Karpas-422 (cell line): ENCODE measurements at regions not wholly inside any gene's neighbourhood (a gene's known extent, or its start where the extent isn't known, plus 50 kb on each side); places are given as distances from the start of the nearest gene placed in this dataset.

ENCODE experiments used
- DNase-seq: peaks from one replicate; pipeline ENCODE4 v3.0.0-alpha.2; 2015
- H2AFZ ChIP-seq: fragments of 200-600 bp; sonication (generic); 2 replicates; pipeline ENCODE4 v1.6.1; 2014; ENCODE audit warnings: antibody characterized with exemption, low read length, mixed read lengths
- H3K27ac ChIP-seq: fragments of 200-600 bp; sonication (generic); 2 replicates; pipeline ENCODE4 v1.5.1; 2014; ENCODE audit warnings: mild to moderate bottlenecking, low read length, moderate library complexity
- H3K27me3 ChIP-seq: fragments of 200-600 bp; sonication (generic); 2 replicates; pipeline ENCODE4 v1.6.1; 2014; ENCODE audit warnings: low read length, mixed read lengths
- H3K36me3 ChIP-seq: fragments of 200-600 bp; sonication (generic); 2 replicates; pipeline ENCODE4 v1.6.1; 2014; ENCODE audit warnings: low read length, mixed read lengths; ENCODE audit not compliant: insufficient read depth
- H3K4me1 ChIP-seq: fragments of 200-600 bp; sonication (generic); 2 replicates; pipeline ENCODE4 v1.6.1; 2014; ENCODE audit warnings: mild to moderate bottlenecking, low read length, mixed read lengths
- H3K4me2 ChIP-seq: fragments of 200-600 bp; sonication (generic); 2 replicates; pipeline ENCODE4 v1.6.1; 2014; ENCODE audit warnings: low read length, low read depth, mild to moderate bottlenecking; ENCODE audit not compliant: poor library complexity, severe bottlenecking
- H3K4me3 ChIP-seq: fragments of 200-600 bp; sonication (generic); 2 replicates; pipeline ENCODE4 v1.5.1; 2014; ENCODE audit warnings: mild to moderate bottlenecking, antibody characterized with exemption, low read length, mixed read lengths
- H3K79me2 ChIP-seq: fragments of 200-600 bp; sonication (generic); 2 replicates; pipeline ENCODE4 v1.6.1; 2014; ENCODE audit warnings: mild to moderate bottlenecking, low read length, mixed read lengths
- H3K9ac ChIP-seq: fragments of 200-600 bp; sonication (generic); 2 replicates; pipeline ENCODE4 v1.6.0; 2014; ENCODE audit warnings: low read length
- H3K9me2 ChIP-seq: fragments of 200-600 bp; sonication (generic), shearing (Covaris generic); replicated peaks from 2 replicates; pipeline ENCODE4 v1.6.0; 2014; ENCODE audit warnings: mild to moderate bottlenecking, low read length, moderate library complexity; ENCODE audit not compliant: insufficient read depth
- H3K9me3 ChIP-seq: fragments of 300-700, 200-600 bp; sonication (generic); 2 replicates; pipeline ENCODE4 v1.6.1; 2014; ENCODE audit warnings: low read length, mixed read lengths
- H4K20me1 ChIP-seq: fragments of 200-600 bp; sonication (generic); 2 replicates; pipeline ENCODE4 v1.6.1; 2014; ENCODE audit warnings: mild to moderate bottlenecking, antibody characterized with exemption, low read length, low read depth; ENCODE audit not compliant: insufficient read depth

DNA sequence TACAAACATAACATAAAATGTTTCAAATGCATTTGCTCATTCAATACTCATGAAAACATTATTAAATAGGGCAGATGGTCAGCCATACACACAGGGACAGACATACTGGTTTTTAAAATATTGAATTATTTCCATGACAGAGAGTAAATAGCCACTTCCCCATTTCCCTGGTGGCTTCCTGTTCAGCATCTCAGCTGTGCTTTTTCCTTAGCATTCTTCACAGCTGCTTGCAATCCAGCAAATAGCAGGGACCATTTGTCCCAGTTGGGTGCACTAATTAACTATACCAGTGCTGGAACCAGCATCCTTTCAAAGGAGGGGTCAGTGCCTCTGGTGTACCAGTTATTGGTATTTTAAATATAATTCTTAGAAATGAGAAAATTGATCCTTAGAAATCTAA, 964.7 kb downstream of the RAB28 start:
- Histone ChIP-seq H3K4me1 (no peaks in the 10 kb centered on the region), H4K20me1 (no peaks in the 10 kb centered on the region), H3K9me3 (peaks cover 5% of the 10 kb centered on the region), H3K79me2 (no peaks in the 10 kb centered on the region), H3K36me3 (no peaks in the 10 kb centered on the region), H2AFZ (no peak overlapping the region), H3K9ac (no peak overlapping the region), H3K4me2 (no peak overlapping the region), H3K27me3 (no peaks in the 10 kb centered on the region), H3K4me3 (no peak overlapping the region), H3K27ac (no peak overlapping the region), H3K9me2 (0 out of 2 replicates have a peak, but pooled peaks cover 6% of the 10 kb centered on the region)
- DNase-seq: no peak

DNA sequence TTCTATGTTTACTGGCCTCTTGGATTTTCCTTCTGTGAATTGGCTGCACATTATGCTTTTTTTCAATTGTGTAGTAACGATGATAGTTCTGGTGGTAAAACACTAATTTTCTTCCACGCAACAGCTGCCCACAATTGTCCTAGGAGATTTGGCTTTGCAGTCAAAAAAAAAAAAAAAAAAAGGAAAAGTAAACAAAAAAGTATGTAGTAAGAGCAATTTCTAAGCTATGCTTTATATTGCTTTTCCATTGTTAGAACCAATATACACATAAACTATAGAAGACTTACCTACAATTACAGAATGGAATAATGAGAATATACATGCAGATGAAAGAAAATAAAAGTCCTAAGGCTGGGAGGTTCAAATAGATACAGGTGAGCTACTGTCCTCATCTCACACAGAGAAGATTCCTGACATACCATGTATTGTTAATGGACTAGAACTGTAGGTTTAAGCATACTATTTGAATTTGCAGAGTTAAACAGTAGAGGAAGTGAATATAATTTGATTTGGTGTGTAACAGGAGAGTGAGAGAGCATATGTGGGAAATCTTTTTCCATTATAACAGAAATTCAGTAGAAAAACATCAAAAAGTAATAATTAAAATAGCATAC, 976.2 kb downstream of the RAB28 start:
- Histone ChIP-seq H3K27ac (no peak overlapping the region), H3K9me3 (peaks cover 4% of the 10 kb centered on the region; the same call in 1 of the 2 replicates), H4K20me1 (no peaks in the 10 kb centered on the region), H2AFZ (no peak overlapping the region), H3K4me3 (no peak overlapping the region), H3K79me2 (no peaks in the 10 kb centered on the region), H3K9ac (no peak overlapping the region), H3K4me1 (no peaks in the 10 kb centered on the region), H3K9me2 (no peaks in the 10 kb centered on the region), H3K27me3 (no peaks in the 10 kb centered on the region), H3K36me3 (no peaks in the 10 kb centered on the region), H3K4me2 (no peak overlapping the region)
- DNase-seq: no peak

DNA sequence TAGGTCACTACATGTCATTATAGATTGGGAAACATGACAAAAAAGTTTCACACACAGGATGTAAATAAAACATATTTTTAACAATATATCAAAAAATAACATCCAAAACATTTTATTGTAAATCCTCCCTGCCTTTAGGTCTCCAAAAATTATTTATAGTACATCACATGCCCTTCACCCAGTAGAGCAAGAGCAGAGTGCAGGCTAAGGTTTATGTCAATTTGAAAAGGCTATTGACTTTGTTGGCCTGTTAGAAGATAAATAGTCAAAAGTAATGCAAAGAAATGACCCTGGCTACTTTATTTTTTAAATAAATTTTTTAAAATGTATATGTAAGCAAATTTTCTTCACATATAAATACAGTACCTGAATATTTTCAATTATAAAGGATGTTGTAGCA, 983.7 kb downstream of the RAB28 start:
- Histone ChIP-seq H3K4me2 (no peak overlapping the region), H3K79me2 (no peaks in the 10 kb centered on the region), H3K9ac (no peak overlapping the region), H3K9me3 (no peaks in the 10 kb centered on the region), H3K27ac (no peak overlapping the region), H3K27me3 (no peaks in the 10 kb centered on the region), H3K4me3 (no peak overlapping the region), H2AFZ (no peak overlapping the region), H4K20me1 (no peaks in the 10 kb centered on the region), H3K36me3 (no peaks in the 10 kb centered on the region), H3K9me2 (no peaks in the 10 kb centered on the region), H3K4me1 (no peaks in the 10 kb centered on the region)
- DNase-seq: no peak

DNA sequence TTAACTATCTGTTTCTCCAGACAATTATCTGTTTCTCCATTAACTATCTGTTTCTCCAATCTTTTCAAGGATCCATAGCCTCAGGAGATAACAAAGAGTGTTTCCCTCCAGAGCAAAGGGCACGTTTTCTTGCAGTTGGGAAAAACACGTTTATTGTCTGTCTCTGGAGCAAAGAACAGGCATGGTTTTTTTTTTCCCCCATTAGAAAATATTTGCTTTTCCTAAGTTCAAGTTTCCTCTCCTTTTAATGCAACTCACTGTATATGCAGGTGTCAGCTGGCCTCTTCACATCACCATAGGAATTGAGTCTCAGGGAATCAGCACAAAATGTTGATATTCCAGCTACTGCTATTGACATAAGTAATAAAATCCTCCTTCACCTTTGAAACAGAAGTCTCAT, 984.4 kb downstream of the RAB28 start:
- no peak overlapping the region for H3K27ac ChIP-seq
- no peak overlapping the region for H3K4me3 ChIP-seq
- H3K9me3 ChIP-seq: no peaks in the 10 kb centered on the region
- H3K4me1 ChIP-seq: no peaks in the 10 kb centered on the region
- H3K27me3 ChIP-seq: no peaks in the 10 kb centered on the region
- no peak for DNase-seq
- H3K4me2 ChIP-seq: no peak overlapping the region
- no peaks in the 10 kb centered on the region for H3K79me2 ChIP-seq
- H3K9me2 ChIP-seq: no peaks in the 10 kb centered on the region
- H3K9ac ChIP-seq: no peak overlapping the region
- no peak overlapping the region for H2AFZ ChIP-seq
- no peaks in the 10 kb centered on the region for H3K36me3 ChIP-seq
- no peaks in the 10 kb centered on the region for H4K20me1 ChIP-seq

DNA sequence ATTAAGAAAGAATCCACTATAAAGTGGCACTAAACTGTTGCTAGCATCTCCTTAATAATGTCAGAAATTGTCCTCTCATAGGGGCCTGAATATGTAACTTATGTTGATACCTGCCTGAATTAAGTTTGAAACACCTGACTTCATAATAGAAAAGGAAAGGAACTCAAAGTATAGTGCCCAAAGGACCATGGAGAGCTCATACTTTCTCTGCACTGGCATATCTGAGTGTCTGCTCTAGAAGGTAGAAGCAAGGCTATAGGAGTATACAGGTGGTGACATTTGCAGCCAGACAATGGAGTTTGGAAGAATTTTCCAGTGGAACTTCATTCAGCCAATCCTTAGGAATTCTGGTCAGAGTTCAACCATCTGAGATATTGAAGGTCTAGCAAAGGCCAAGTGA, 988.9 kb downstream of the RAB28 start:
- no peaks in the 10 kb centered on the region for H3K27me3 ChIP-seq
- no peaks in the 10 kb centered on the region for H3K9me2 ChIP-seq
- no peak overlapping the region for H3K4me3 ChIP-seq
- no peak overlapping the region for H3K9ac ChIP-seq
- H3K4me1 ChIP-seq: no peaks in the 10 kb centered on the region
- DNase-seq: no peak
- no peaks in the 10 kb centered on the region for H3K79me2 ChIP-seq
- no peaks in the 10 kb centered on the region for H3K9me3 ChIP-seq
- no peaks in the 10 kb centered on the region for H3K36me3 ChIP-seq
- no peak overlapping the region for H3K27ac ChIP-seq
- no peak overlapping the region for H2AFZ ChIP-seq
- H3K4me2 ChIP-seq: no peak overlapping the region
- no peaks in the 10 kb centered on the region for H4K20me1 ChIP-seq

DNA sequence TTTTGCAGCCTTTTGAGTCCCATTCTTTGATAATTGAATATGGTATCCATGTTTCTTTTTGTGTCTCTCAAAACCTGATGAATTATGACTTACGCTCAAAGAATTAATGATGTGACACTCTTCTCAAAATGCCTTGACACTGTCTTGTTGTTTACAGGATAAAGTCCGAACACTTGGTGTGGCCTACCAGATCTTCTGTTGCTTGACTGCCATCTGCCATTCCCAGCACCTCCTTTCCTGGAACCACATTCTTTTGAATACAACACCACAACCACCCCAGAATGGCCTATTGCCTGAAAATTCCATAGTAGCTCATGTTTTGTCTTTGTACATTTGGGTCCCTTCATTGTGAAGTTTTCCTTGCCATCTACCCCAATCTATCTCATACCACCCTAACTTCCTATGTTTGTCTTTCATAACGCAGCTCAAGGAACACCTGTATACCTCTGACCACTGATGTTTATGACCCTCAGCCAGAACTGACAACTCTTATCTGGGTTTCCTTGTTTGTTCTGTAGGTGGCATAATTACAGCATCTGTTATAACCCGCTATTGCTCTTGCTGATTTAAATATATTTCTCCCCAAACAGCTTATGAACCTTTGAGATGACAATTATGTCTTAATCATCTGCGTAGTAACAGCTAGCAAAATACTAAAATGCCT, 991.3 kb downstream of the RAB28 start:
- DNase-seq: no peak
- Histone ChIP-seq H4K20me1 (no peaks in the 10 kb centered on the region), H3K36me3 (no peaks in the 10 kb centered on the region), H3K4me1 (no peaks in the 10 kb centered on the region), H3K79me2 (no peaks in the 10 kb centered on the region), H3K27ac (no peak overlapping the region), H3K4me2 (no peak overlapping the region), H3K4me3 (no peak overlapping the region), H3K9me3 (no peaks in the 10 kb centered on the region), H3K9me2 (0 out of 2 replicates have a peak, but pooled peaks cover 3% of the 10 kb centered on the region), H2AFZ (no peak overlapping the region), H3K9ac (no peak overlapping the region), H3K27me3 (no peaks in the 10 kb centered on the region)

- Histone ChIP-seq H3K36me3 (no peaks in the 10 kb centered on the region), H3K4me1 (no peaks in the 10 kb centered on the region), H3K27ac (no peak overlapping the region), H3K9me3 (peaks cover 5% of the 10 kb centered on the region), H3K4me2 (no peak overlapping the region), H3K79me2 (no peaks in the 10 kb centered on the region), H2AFZ (no peak overlapping the region), H3K27me3 (no peaks in the 10 kb centered on the region), H3K9ac (no peak overlapping the region), H3K9me2 (0 out of 2 replicates have a peak, but pooled peaks cover 3% of the 10 kb centered on the region), H3K4me3 (no peak overlapping the region), H4K20me1 (no peaks in the 10 kb centered on the region)
- DNase-seq: no peak
Observed at GRCh38 chr4:12488672-12489071, 995.5 kb downstream of the RAB28 start.

- peaks cover 5% of the 10 kb centered on the region for H3K9me3 ChIP-seq
- H3K27me3 ChIP-seq: no peaks in the 10 kb centered on the region
- H3K27ac ChIP-seq: no peak overlapping the region
- DNase-seq: no peak
- no peak overlapping the region for H2AFZ ChIP-seq
- no peak overlapping the region for H3K4me3 ChIP-seq
- H3K4me1 ChIP-seq: no peaks in the 10 kb centered on the region
- H3K9me2 ChIP-seq: 0 out of 2 replicates have a peak, but pooled peaks cover 3% of the 10 kb centered on the region
- H3K9ac ChIP-seq: no peak overlapping the region
- H4K20me1 ChIP-seq: no peaks in the 10 kb centered on the region
- H3K79me2 ChIP-seq: no peaks in the 10 kb centered on the region
- no peak overlapping the region for H3K4me2 ChIP-seq
- no peaks in the 10 kb centered on the region for H3K36me3 ChIP-seq
Observed at GRCh38 chr4:12487000-12487399, 997.1 kb downstream of the RAB28 start.
